GM18951 (cell line): ENCODE measurements at regions not wholly inside any gene's neighbourhood (a gene's known extent, or its start where the extent isn't known, plus 50 kb on each side); places are given as distances from the start of the nearest gene placed in this dataset.

Experiments used
- POLR2A ChIP-seq: IDR thresholded peaks from 4 replicates; pipeline ENCODE4 v1.6.1; 2011; ENCODE audit warnings: mild to moderate bottlenecking; ENCODE audit not compliant: insufficient read length, insufficient read depth; ENCODE audit errors: extremely low read depth
- in situ Hi-C: fragments of 300-500 bp; cut with MboI; formaldehyde crosslinking; loops from one replicate; pipeline ENCODE4 v1.12.0; 2022; ENCODE audit warnings: low sequenced_read_pairs, mixed read lengths, inconsistent platforms; ENCODE audit not compliant: unreplicated experiment

GRCh38 chr5:144585681-144586080 lies 415.0 kb downstream of the KCTD16 start:
- TF ChIP-seq POLR2A: no peak
- in situ Hi-C loops: no loop called here

DNA sequence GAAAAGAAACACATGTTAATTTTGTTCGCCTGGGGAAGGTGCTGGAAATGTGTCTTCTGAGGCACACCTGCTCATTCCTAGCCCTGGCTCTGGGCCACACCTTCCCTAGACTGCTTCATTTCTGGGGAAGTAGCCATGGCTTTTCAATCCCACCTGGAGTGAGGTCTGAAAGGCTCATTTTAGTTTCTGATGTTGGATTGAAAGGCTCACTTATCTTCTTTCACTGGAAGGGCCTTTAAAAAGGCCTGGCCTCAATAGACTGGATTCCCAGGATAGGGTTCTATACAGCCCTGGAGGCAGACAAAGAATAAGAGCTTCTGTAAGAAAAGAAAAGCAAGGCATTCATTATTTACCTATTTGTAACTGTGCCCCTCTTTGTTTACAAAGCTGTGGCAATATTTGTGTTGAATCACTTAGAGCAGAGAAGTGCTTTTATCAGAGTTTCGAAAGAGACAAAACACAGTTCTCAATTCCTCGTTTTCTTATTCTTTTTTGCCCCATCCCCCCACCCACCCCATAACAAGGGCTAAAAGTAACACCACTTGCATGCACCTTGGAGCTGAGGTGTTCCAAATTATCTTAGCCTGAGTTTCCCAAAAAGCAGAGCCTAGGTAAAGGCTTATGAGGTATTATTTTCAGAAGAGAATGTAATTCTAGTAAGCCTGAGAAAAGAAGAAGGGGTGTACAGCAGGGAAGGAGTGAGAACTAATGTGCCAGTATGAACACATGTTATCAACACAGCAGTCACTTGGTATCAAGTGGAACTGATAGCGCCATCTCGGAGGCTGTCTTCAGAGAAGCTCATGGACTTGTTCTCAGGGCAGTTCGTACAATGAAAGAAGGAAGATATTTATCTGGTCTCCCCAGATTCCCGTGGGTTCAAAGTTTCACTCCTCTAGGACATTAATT lies 413.1 kb downstream of the KCTD16 start:
- TF ChIP-seq POLR2A: no peak
- in situ Hi-C loops: no loop called here

DNA sequence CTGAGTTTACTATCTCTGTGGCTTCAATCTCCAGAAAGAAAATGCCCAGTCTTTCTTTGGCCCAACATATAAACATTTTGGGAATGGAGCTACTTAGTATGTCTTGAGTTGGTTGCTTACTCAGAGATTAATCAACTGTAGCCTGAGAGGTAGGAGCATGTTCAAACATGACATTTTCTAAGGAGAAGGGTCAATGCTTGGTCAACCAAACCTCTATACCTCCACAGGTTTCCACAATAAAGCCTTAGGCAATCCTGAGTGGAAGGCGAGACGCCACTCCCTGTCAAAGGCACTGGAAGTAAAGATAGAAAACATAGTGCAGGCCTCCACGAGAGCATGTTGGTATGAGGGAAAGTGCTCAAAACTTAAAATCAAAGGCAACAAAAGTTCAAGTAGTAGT lies 411.4 kb downstream of the KCTD16 start:
- TF ChIP-seq POLR2A: no peak
- in situ Hi-C loops: no loop called here

DNA sequence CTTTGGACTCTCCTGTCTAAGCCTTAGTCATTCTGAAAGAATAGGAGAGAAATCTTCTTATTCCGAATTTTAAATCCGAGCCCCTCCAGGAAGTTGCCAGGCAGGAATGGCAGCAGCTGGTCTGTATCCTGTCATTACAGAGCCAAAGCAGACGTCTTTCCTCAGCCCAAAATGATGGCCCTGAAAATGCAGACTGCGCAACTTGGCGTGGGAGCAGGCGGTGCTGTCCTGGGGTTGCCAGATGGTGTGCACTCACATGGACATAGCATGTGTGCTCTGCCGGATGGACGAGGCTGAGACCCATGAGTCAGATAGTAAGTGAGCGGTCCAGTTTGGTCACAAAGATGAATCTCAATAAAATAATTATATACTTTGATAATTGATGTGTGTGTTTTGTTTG lies 410.4 kb downstream of the KCTD16 start:
- in situ Hi-C loops: no loop called here
- no peak for TF ChIP-seq POLR2A

GRCh38 chr5:144577676-144578075 lies 407.0 kb downstream of the KCTD16 start:
- no peak for TF ChIP-seq POLR2A
- in situ Hi-C loops: no loop called here

- in situ Hi-C loops: no loop called here
- no peak for TF ChIP-seq POLR2A
Observed at GRCh38 chr5:144575736-144576135, 405.1 kb downstream of the KCTD16 start.

- TF ChIP-seq POLR2A: no peak
- in situ Hi-C loops: no loop called here
Observed at GRCh38 chr5:144567421-144567780, 396.7 kb downstream of the KCTD16 start.

GRCh38 chr5:144566747-144567420 lies 396.2 kb downstream of the KCTD16 start:
- no peak for TF ChIP-seq POLR2A
- in situ Hi-C loops: no loop called here

DNA sequence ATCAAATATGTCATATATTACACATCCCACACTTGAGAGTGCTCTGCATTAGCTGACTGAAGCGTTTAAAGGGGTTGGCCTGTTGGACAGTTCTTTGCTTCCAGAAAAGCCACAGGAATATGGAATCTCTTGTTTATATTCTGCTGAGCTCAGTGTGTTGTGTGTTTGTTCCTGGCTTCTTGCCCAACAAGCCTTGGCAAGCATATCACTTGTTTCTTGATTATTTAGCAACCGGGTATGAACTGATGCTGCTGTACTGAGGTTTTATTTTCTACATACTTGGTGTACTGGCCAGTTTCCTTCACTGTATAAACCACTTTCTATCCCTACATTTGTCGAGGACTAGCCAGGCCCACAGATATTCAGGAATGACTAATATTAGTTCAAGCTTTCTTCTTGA lies 378.9 kb downstream of the KCTD16 start:
- TF ChIP-seq POLR2A: no peak
- in situ Hi-C loops: no loop called here

- TF ChIP-seq POLR2A: no peak
- in situ Hi-C loops: no loop called here
Observed at GRCh38 chr5:144548936-144549335, 378.3 kb downstream of the KCTD16 start.

DNA sequence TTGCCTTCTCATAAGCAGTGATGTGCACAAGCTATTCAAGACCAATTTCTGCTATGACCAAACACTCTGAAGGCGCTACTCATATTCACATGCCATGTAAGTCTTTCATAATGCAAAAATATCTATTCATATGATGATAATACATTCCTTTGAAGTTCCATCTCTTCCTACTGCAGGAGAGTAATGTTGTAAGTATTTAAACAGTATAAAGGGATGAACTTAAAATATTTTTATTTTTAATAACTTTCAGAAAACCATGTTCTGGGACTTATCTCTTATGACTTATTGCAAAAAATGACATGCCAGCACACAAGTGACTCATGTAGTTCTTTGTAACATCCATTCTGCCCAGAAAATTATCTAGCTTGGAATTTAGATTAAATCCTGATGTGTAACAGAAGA lies 376.4 kb downstream of the KCTD16 start:
- no peak for TF ChIP-seq POLR2A
- in situ Hi-C loops: no loop called here

DNA sequence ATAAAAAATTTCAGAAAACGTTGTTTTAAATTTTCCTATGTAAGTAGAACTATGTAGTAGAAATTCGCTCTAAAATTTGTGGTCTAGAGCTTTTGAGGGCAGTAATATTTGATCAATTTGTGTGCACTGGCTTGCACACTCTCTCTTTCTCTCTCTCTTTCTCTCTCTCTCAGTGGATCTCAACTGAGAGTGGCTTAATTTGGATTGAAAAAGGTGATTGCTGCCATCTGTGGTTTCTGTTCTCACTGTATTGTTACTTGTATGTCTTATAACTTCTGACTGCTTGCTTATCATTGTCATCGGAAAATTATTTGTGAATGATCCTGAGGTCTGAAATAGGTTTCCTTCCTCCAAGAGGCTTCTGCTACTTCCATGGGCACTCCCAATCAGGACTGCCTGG lies 368.2 kb downstream of the KCTD16 start:
- in situ Hi-C loops: no loop called here
- no peak for TF ChIP-seq POLR2A
